Urothelium cell line (cell line): ENCODE measurements at regions not wholly inside any gene's neighbourhood (a gene's known extent, or its start where the extent isn't known, plus 50 kb on each side); places are given as distances from the start of the nearest gene placed in this dataset.

ENCODE experiments used
- DNase-seq: peaks from one replicate; pipeline ENCODE4 v3.0.0; 2011; ENCODE audit warnings: low spot score, mixed read lengths
- FAIRE-seq: peaks from 2 replicates; lab custom pipeline; 2011; peaks lifted over from hg19 to GRCh38; lab: Jason Lieb, UNC

DNA sequence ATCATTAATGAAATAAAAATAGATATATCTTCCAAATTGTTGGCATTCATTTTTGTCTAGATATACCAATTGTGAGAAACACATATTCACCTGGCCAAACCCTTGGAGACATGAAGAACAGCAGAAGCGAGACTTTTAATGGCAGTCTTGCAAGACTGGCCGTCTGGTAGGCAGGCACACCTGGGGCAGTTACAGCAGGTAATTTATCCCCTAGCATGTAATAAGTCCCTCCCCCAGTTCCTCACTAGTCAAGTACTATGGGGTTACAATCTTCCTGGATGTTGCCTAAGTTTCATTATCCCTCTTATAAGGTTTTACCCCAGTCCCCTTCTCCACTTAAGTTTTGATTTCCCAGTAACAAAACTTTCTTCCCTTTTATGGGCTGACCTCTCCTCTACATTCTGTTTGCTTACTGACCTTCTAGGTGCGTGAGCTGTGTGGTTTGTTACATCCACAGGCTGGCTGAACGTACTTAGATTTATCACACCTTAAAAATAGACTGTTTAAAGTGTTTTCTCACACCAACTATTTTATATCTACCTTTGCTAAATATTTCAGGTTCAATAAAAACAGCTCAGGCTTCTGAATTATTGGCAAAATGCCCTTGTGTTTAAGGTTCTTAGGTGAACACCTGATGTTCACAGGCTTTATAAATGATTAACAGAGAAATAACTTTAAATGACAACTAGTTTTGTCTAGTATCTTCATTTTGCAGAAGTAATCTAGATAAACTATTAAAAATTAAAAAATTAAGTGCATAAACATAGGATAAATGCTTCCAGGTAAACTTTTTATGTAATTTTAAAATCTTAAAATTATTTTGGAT is 365.0 kb upstream of the TFPI start:
- no peak for FAIRE-seq

DNA sequence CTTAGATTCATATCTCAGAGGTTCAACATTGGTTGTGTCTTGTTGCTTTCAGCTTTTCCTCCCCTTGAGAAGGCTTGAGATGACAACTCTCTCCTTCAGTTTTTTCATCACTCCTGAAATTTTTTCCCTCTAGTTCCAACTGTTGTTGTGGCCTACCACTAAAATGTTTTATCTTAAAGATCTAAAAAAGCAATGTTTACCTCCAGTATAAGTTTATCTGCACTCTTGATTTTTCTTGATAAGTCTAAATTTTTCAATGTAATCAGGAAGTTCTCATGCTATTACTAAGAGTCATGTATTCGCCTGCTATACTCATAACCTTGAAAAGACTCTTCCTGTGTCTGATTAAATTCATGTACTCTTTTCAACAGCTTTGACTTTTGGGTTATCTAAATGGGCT is 366.3 kb upstream of the TFPI start:
- no peak for FAIRE-seq
- DNase-seq = no peak

More for the DNA sequence above, 365.0 kb upstream of the TFPI start:
- no peak for DNase-seq

DNA sequence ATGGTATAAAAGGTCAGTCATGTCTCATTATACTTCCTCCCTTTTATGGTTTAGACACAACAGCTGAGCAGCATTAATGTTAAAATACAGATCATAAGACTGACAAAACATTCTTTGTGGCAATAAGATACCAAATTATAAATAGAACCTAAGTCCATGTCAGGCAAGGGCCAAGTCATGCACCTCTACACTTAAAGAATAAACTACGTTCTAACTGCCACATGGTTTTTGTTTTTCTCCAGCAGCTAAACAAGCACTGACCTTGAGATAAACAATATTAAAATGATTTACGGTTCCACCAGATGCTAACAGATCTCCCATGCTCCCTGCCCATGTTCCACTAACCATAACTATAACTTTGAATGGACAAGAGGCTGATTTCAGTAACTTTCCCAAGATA is 368.6 kb upstream of the TFPI start:
- FAIRE-seq (no peak), DNase-seq (no peak)

DNA sequence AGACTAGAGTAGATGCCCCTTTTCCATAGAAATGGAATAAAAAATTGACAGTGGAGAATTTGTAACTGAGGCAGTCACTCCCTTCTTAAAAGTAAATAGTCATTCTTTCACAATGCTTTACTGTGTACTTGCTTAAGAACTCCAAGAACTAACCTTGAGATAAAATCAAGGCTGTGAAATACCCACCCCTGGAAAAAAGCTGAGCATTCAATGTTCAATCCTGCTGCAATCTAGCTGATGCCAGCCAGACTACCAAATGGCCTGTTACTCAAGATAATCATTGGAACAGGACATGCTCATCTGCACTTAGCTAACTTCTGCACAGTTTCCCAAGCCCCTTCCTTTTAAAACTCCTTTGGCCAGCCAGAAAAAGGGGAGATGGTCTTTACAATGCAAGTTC is 367.4 kb upstream of the GULP1 start:
- DNase-seq (no peak), FAIRE-seq (no peak)

DNA sequence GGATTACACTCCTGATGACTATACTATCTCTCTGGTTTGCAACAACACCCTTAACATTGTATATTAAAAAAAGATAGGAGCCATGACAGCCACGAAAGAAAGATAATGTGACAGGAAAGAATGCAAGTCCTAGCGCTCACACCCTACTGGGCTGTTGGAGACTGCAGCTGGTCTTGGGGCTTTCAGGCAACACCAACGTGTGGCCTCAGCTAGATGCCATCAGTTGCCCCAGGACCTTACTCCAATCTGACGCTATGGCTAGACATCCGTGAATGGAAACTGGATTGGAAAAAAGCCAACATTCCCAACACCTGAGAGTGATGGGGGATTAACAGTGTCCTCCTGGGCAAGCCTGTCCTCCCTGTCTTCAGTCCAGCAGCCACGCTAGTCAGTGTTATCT is 357.4 kb upstream of the GULP1 start:
- DNase-seq (no peak), FAIRE-seq (no peak)

DNA sequence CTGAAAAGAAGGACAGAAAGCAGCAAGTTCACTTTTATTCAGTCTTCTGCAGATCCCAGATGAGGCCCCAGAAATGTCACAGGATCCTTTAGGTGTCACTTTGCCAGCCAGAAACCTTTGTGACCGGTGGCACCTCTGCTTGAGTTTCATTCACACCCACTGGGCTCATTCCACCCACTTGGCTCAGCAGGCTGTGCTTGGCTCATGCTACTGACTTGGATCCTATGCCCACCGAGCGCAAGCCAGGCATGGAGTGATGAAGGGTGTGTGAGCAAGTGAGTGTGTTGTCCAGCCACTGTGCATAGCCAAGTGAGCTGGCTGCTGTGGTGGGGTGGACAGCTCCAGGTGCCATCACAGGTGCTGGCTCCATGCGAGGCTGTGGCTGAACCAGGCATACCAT is 357.0 kb upstream of the GULP1 start:
- FAIRE-seq = no peak
- no peak for DNase-seq

DNA sequence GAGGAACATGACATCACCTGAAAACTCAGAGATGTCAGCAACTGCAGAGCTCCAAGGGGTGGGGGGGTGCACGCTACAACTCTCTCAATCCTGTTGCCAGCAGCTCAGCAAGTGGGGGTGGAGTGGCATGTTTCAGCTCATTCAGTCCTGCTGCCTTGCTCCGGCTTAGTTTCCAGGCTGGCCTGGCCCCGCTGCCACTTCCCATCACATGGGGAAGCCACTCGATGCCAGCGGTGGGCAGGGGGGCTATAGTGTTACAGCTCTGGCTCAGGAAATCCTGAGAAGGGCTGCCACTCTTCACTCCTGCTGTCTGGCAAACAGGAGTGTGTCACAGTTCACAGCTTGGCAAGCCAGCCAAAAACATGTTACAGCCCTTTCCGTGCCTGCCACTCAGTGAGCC is 356.5 kb upstream of the GULP1 start:
- FAIRE-seq (no peak), DNase-seq (no peak)

DNA sequence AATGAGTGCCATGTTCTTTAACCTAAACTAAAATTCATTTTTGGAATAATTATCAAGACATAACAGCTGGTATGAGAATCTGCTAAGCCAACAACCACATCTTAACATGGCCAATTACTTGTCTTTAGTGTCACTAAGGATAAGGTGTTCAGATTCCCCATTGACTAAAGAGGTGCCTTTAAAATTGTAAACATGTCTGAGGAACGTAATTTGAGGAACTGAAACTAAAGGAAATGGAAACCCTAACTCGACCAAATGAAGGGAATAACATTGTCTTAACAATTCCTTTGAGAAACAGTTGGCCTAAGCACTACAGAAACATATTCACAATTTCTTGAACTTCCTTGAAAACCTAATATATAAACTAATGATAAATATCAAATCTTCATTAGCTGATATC is 355.4 kb upstream of the GULP1 start:
- DNase-seq (no peak), FAIRE-seq (no peak)

DNA sequence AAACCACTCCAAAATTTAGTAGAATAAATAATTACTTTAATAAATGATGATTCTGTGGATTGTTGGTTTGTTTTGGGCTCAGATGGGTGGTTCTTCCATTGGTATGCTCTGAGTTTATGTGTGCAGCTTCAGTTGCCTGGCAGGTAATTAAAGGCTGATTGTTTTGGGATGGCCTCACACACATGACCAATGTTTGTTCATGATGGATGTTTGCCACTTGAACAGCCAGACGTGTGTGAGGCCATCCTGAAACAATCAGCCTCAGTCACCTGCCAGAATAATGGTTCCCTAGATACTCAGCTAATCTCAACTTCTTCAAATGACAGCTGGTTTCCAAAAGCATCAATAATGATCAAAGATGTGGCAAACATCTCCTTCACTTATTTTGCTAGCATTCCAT is 352.5 kb upstream of the GULP1 start:
- FAIRE-seq (no peak), DNase-seq (no peak)

DNA sequence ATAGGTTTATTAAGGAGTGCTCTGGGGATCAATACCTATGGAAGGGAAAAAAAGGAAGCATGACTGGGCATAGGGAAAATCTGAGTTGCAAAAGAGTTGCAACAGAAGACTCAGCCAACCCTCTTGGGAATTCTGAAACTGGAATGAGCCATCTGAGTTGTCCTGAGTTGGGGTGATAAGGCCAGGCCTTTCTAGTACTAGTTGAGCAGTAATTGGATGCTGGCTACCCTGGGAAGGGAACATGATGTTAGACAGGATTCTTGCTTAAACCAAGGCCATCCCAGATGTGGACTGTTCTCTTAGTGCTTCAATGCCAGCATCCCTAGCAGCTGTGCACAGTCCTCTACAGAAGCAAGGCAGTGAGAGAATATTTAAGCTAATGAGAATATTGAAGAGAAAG is 348.8 kb upstream of the GULP1 start:
- no peak for DNase-seq

DNA sequence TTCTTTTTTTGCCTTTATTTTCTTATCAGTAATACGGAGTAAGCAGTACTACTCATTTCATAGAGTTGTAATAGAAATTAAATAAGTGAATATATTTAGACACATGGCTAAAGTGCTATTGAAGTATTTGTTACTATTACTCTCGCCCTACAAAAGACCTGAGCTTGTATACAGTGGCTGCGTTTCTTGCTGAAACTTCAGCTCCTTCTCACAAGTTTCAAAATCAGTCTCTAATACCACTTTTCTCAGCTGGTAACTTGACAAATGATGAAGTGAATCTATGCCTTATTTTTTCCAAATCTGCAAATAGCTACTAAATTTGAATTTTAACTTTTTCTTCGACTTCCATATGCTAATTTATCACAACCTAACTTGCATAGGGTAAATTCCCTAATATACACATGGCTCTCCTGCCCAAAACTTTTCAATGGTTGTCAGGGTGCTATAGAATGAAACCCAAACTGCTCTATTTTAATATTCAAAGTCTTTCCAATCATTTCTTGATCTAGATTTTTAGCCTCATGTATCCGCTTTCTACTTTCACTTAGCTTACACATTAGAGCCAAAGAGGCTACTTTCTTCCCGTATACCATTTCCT is 347.8 kb upstream of the GULP1 start:
- DNase-seq (no peak), FAIRE-seq (no peak)

More for the DNA sequence above, 348.8 kb upstream of the GULP1 start:
- FAIRE-seq = no peak

DNA sequence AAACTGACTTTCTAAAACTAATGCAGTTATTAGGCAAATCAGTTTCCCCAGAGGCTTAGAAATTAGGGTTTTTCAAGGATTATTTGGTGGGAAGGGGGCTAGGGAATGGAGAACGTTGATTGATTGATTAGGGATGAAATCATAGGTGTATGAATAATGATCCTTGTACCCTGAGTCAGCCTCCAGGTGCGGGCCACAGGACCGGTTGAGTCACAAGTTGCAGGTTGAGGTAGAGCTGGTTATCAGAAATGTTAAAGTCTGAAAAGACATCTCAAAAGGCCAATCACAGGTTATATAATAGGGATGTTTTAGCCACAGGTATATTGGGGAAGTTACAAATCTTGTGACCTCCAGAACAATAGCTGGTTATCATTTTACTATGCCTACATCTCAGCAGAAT is 341.8 kb upstream of the GULP1 start:
- no peak for DNase-seq
- no peak for FAIRE-seq

DNA sequence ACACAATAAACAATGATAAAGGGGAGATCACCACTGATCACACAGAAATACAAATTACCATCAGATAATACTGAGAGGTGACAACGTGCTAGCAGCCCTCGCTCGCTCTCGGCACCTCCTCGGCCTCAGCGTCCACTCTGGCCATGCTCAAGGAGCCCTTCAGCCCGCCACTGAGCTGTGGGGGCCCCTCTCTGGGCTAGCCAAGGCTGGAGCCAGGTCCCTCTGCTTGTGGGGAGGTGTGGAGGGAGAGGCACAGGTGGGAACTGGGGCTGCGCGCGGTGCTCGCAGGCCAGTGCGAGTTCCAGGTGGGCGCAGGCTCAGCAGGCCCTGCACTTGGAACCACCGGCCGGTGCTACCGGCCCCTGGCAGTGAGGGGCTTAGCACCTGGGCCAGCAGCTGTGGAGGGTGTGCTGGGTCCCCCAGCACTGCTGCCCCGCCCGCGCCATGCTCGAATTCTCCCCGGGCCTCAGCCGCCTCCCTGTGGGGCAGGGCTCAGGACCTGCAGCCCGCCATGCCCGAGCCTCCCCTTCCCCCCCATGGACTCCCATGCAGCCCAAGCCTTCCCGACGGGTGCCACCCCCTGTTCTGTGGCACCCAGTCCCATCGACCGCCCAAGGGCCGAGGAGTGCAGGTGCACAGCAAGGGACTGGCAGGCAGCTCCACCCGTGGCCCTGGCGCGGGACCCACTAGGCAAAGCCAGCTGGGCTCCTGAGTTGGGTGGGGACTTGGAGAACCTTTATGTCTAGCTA is 340.0 kb upstream of the GULP1 start:
- no peak for FAIRE-seq
- no peak for DNase-seq

DNA sequence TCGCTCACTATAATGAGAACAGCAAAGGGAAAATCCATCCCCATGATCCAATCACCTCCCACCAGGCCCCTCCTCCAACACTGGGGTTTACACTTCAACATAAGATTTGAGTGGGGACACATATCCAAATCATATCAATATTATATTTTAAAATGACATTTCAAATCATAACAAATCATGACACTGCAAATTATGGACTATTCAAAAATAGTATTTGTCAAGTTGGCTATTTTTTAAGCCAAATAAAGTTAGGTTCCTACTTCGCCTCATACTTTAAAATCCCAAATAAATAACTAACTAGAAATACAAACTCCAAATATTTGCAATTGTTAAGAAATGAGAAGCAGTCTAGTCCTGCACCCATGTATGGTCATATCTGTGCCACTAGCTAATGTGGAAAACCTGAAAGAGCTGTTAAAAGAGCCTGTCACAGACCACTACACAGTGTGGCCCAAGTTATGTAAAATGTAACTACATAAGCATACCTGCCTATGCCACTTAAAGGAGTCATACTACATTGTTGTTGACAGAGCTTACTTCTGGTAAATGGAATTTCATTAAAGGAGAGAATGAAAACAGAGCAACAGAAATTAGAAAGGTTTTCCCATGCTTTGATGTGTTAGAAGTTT is 334.7 kb upstream of the GULP1 start:
- FAIRE-seq = no peak
- no peak for DNase-seq

DNA sequence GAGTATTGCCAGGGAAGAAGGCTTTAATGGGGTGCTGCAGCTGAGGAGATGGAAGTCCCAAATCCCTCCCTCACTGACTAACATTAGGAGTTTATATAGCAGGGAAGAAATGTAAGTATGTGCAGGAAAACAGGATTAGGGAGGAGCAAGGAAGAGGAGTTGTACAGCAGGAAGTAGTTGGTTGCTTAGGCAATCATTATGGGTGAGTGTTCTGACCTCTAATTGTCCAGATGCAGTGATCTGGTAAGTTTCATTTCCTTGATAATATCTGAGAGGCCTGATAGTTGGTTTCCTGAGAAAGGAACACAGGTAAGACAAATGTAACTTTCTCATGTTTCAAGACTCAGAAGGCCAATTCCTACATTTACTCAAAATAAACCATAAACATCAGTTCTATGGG is 331.9 kb upstream of the GULP1 start:
- DNase-seq (no peak), FAIRE-seq (no peak)

DNA sequence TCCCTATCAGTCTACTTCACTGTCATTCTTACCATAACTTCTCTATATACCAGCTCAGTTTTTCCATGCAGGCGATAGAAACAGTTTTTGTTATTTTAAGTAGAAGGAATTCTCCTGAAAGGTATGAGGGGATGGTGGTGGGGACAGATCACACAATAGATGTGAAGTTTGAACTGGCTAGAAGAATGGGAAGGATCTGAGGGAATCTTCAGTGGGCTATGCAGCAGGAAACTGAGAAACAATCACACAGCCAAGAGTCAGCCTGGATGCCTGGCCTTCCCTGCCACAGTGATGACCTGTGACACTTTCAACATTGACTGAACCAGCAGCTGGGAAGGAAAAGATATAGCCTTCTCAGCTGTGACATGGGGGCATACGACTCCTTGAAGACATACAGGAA is 329.1 kb upstream of the GULP1 start:
- FAIRE-seq (no peak), DNase-seq (no peak)

DNA sequence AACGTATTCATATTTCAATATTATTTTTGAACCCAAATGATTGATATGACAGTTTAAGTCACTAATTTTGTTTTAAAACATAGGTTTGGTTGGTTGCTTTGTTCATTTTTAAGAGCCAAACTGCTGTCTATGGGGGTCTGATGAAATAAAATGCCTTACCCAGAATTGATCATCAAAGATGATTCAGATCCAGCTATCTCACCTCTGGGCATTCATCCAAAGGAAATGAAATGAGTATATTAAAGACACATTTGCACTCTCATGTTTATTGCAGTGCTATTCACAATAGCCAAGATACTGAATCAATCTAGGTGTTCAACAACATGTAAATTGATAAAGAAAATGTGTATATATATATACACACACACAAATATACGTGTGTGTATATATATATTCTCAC is 326.9 kb upstream of the GULP1 start:
- no peak for FAIRE-seq
- DNase-seq = no peak

DNA sequence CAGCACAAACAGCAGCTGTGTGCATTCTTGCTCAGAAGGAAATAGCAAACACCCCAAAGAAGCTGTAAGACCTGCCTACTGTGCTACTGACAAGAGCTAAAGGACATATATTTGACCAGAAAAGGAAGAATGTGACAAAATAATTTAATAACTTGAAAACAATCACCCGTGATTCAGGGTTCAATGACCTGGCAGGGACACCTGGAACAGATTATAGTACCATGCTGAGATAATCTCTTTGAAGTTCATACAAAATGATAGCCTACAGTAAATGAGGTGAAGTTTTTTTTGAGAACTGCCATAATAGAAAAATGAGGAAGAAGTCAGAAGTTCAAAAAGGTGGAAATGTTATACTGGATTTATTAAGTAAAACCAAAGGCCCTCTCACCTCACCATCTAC is 324.8 kb upstream of the GULP1 start:
- no peak for FAIRE-seq
- DNase-seq = no peak

DNA sequence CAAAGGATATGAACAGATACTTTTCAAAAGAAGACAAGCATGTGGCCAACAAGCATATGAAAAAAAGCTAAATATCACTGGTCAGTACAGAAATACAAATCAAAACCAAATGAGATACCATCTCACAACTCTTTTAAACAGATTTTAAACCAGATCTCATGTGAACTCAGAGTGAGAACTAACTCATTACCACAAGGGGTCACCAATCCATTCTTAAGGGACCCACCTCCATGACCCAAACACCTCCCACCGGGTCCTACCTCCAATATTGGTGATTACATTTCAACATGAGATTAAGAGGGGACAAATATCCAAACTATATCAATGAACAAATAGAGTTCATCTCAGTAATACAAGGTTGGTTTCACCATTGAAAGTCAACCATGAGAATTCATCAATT is 319.8 kb upstream of the GULP1 start:
- no peak for DNase-seq
- no peak for FAIRE-seq

DNA sequence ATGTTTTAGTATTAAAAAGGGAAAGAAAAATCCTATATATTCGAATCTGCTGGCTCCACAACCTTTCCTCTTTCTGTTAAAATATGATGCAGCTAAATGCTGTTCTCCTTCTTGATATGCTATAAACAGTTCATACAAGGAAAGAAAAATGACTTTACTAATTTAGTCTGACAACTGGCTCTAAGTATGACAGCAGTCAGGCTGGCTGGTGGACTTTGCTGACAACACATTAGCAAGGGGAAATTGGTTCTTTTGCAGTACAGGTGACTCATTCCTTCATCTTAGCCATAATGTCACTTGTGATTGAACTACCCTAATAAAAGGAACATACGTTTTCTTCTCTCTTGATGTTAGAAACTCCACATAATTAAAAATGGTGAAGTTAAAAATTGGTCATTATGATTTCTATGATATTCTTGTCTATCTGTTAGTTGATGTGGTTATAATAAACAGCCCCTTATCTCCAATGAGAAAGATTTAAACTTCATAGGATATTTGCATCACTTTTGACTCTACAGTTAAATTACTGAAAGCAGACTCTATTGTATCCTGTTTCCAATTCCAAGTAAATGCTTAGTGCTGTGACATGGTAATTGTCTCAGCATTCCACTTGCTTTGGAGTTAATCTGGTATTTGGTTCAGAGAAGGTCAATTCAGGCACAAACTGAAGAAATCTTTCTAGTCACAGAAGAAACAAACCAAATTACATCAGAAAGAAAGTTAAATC is 315.3 kb upstream of the GULP1 start:
- DNase-seq (no peak), FAIRE-seq (no peak)

DNA sequence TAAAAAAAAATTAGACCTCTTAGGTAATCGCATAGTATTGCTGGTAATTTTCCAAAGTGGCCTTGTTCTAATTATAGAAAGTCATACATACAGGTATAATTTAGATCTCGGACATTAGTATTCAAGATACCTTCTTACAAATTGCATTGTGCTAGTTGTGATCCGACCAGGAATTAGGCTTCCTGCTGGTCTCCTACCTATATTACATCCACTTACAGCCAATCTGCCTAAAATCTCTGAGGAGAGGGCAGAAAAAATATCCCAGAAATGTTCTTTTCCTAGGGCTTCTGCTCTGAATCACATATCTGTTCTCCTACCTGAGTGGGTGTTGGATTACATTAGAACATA is 314.7 kb upstream of the GULP1 start:
- FAIRE-seq (no peak), DNase-seq (no peak)
